ENCODE measurements at regions not wholly inside any gene's neighbourhood (a gene's known extent, or its start where the extent isn't known, plus 50 kb on each side); places are given as distances from the start of the nearest gene placed in this dataset.

DNA sequence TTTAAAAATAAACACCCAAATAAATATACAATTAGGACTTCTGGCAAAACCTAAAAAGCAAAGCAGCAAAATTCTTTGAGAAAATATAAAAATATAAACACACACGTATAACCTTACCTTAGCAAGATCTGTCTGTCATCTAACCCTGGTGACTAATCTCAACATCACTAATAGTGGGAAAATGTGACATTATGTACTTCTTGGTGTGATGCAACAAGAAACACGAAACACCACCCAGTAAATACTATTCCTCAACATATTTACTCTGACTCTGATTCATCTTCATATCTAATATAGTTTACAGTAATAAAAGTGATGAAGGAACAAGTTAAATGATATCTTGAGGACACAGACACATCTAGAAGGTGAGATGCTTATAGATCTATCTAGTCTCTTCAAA, 332.6 kb upstream of the MANEA start:
- TF ChIP-seq, protein P1, sequence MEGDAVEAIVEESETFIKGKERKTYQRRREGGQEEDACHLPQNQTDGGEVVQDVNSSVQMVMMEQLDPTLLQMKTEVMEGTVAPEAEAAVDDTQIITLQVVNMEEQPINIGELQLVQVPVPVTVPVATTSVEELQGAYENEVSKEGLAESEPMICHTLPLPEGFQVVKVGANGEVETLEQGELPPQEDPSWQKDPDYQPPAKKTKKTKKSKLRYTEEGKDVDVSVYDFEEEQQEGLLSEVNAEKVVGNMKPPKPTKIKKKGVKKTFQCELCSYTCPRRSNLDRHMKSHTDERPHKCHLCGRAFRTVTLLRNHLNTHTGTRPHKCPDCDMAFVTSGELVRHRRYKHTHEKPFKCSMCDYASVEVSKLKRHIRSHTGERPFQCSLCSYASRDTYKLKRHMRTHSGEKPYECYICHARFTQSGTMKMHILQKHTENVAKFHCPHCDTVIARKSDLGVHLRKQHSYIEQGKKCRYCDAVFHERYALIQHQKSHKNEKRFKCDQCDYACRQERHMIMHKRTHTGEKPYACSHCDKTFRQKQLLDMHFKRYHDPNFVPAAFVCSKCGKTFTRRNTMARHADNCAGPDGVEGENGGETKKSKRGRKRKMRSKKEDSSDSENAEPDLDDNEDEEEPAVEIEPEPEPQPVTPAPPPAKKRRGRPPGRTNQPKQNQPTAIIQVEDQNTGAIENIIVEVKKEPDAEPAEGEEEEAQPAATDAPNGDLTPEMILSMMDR (IDR thresholded peaks at IDR 0.05) = no peak
- no peak for TF ChIP-seq POLR2A (IDR thresholded peaks at IDR 0.05)
